PC-3 (cell line): ENCODE measurements at regions not wholly inside any gene's neighbourhood (a gene's known extent, or its start where the extent isn't known, plus 50 kb on each side); places are given as distances from the start of the nearest gene placed in this dataset.

Source experiments
- ATAC-seq: fragments of 200-7000 bp; cut with Tn5 transposase; 2 replicates; pipeline ENCODE4 v1.9.1; 2020; ENCODE audit warnings: mild to moderate bottlenecking, moderate library complexity
- BruUV-seq: library from RNA; stranded (reverse); fragments of 400-500 nt; replicated peaks from 2 replicates; lab custom pipeline; 2021; lab: Mats Ljungman, UMichigan
- CTCF ChIA-PET: fragments of 300-600 bp; sonication (Branson Sonifier 250); formaldehyde crosslinking; loops from one replicate; lab custom pipeline; 2022; ENCODE audit warnings: antibody characterized with exemption; lab: Charles Lee
- POLR2A ChIA-PET: fragments of 300-600 bp; sonication (Branson Sonifier 250); formaldehyde crosslinking; loops from one replicate; lab custom pipeline; 2022; ENCODE audit warnings: antibody characterized with exemption; ENCODE audit not compliant: unreplicated experiment; lab: Charles Lee
- DNase-seq: peaks from one replicate; pipeline ENCODE4 v3.0.0-alpha.2; 2015
- H2AFZ ChIP-seq: fragments of 300-600 bp; sonication (generic); 2 replicates; pipeline ENCODE4 v1.6.0; 2016; ENCODE audit warnings: antibody characterized with exemption, low read length
- H3F3A ChIP-seq: fragments of 300-600 bp; sonication (generic); one replicate; pipeline ENCODE4 v1.6.0; 2017; ENCODE audit warnings: antibody characterized with exemption, low read length, control low read depth, mild to moderate bottlenecking; ENCODE audit not compliant: unreplicated experiment
- H3K27ac ChIP-seq: fragments of 300-600 bp; sonication (generic); 2 replicates; pipeline ENCODE4 v1.5.1; 2016; ENCODE audit warnings: mild to moderate bottlenecking, low read length
- H3K27me3 ChIP-seq: fragments of 300-600 bp; sonication (generic); 2 replicates; pipeline ENCODE4 v1.6.1; 2016; ENCODE audit warnings: low read length, mixed read lengths
- H3K36me3 ChIP-seq: fragments of 300-600 bp; sonication (generic); 2 replicates; pipeline ENCODE4 v1.6.1; 2016; ENCODE audit warnings: low read depth, mixed run types, low read length, mixed read lengths
- H3K4me1 ChIP-seq: fragments of 300-600 bp; sonication (generic); 2 replicates; pipeline ENCODE4 v1.5.1; 2016; ENCODE audit warnings: low read length; ENCODE audit not compliant: insufficient read depth
- H3K4me2 ChIP-seq: fragments of 300-600 bp; sonication (generic); 2 replicates; pipeline ENCODE4 v1.6.0; 2016; ENCODE audit warnings: low read length
- H3K4me3 ChIP-seq: fragments of 300-600 bp; sonication (generic); 2 replicates; pipeline ENCODE4 v1.5.1; 2016; ENCODE audit warnings: mild to moderate bottlenecking, low read length, mixed read lengths
- H3K79me2 ChIP-seq: fragments of 300-600 bp; sonication (generic); 2 replicates; pipeline ENCODE4 v1.6.1; 2017; ENCODE audit warnings: low read length, mixed read lengths
- H3K9ac ChIP-seq: fragments of 300-600 bp; sonication (generic); 2 replicates; pipeline ENCODE4 v1.6.0; 2016; ENCODE audit warnings: mild to moderate bottlenecking, low read length
- H3K9me2 ChIP-seq: fragments of 300-600 bp; sonication (generic); replicated peaks from 2 replicates; pipeline ENCODE4 v1.6.1; 2016; ENCODE audit warnings: mixed run types, low read length, mixed read lengths
- H3K9me3 ChIP-seq: fragments of 300-600 bp; sonication (generic); 2 replicates; pipeline ENCODE4 v1.6.1; 2016; ENCODE audit warnings: low read length, mixed read lengths
- H4K20me1 ChIP-seq: fragments of 300-600 bp; sonication (generic); 2 replicates; pipeline ENCODE4 v1.6.1; 2016; ENCODE audit warnings: low read length, mixed read lengths
- EZH2 ChIP-seq: fragments of 300-600 bp; sonication (generic); IDR thresholded peaks from one replicate; pipeline ENCODE4 v1.6.1; 2017; ENCODE audit warnings: antibody characterized with exemption, mild to moderate bottlenecking, low read length; ENCODE audit not compliant: unreplicated experiment
- EZH2phosphoT487 ChIP-seq: fragments of 300-600 bp; sonication (generic); IDR thresholded peaks from 2 replicates; pipeline ENCODE4 v1.6.1; 2018; ENCODE audit warnings: mild to moderate bottlenecking, antibody characterized with exemption, low read length, borderline replicate concordance
- intact Hi-C: fragments of 100-400 bp; cut with micrococcal nuclease; formaldehyde crosslinking; loops from 2 replicates; pipeline ENCODE4 v1.9.0; 2023
- TF ChIP-seq, protein P1 (sequence below): fragments of 300-600 bp; sonication (generic); conservative IDR thresholded peaks from 2 replicates; pipeline ENCODE4 v1.5.1; 2017; ENCODE audit warnings: antibody characterized with exemption, low read depth, mild to moderate bottlenecking, low read length

DNA sequence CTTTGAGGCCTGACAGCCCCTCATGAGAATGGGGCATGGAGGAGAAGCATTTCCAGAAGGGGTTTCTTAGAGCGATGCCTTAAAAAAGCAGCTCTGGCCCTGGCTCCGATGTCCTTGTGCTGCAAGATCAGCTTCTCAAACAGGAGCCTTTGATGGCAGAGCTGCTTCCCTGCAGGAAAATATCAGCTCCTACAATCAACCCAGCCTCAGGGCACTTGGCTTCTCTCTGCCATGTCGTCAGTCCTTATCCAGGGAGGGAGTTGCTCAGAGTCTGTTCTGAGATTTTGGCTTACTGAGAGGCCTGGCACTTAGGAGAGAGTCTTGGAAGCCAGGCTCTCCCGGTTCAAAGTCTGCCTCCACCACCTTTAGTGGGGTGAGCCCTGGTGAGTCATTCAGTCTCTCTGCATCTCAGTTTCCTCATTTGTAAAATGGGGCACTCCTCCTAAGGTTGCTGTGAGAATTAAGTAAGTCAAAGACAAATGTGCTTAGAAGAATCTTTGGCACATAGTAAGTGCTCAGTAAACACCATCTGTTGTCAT lies 184.4 kb downstream of the HAPSTR1 start:
- H3K36me3 ChIP-seq, result no peaks in the 10 kb centered on the region
- no peak overlapping the region for H3K27ac ChIP-seq
- H2AFZ ChIP-seq, result no peak overlapping the region
- TF ChIP-seq EZH2 (no peak), EZH2phosphoT487 (no peak)
- TF ChIP-seq, protein P1, sequence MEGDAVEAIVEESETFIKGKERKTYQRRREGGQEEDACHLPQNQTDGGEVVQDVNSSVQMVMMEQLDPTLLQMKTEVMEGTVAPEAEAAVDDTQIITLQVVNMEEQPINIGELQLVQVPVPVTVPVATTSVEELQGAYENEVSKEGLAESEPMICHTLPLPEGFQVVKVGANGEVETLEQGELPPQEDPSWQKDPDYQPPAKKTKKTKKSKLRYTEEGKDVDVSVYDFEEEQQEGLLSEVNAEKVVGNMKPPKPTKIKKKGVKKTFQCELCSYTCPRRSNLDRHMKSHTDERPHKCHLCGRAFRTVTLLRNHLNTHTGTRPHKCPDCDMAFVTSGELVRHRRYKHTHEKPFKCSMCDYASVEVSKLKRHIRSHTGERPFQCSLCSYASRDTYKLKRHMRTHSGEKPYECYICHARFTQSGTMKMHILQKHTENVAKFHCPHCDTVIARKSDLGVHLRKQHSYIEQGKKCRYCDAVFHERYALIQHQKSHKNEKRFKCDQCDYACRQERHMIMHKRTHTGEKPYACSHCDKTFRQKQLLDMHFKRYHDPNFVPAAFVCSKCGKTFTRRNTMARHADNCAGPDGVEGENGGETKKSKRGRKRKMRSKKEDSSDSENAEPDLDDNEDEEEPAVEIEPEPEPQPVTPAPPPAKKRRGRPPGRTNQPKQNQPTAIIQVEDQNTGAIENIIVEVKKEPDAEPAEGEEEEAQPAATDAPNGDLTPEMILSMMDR, result no peak
- no peaks in the 10 kb centered on the region for H4K20me1 ChIP-seq
- no peak overlapping the region for H3K4me3 ChIP-seq
- intact Hi-C loops, result no loop called here
- H3K9ac ChIP-seq, result no peak overlapping the region
- no peaks in the 10 kb centered on the region for H3F3A ChIP-seq
- POLR2A ChIA-PET, result no interaction called here
- BruUV-seq, result no TSS peak
- no peaks in the 10 kb centered on the region for H3K9me3 ChIP-seq
- H3K9me2 ChIP-seq, result no peaks in the 10 kb centered on the region
- no peaks in the 10 kb centered on the region for H3K79me2 ChIP-seq
- 0 out of 2 replicates have a peak, but pooled peaks cover 18% of the 10 kb centered on the region for H3K27me3 ChIP-seq
- no peak for DNase-seq
- CTCF ChIA-PET, result interaction anchor here (0.7 kb wide), 1 partner anchor 593 kb away, joined by 3 read pairs; no protein-coding TSS in a partner anchor
- no peak for ATAC-seq
- H3K4me2 ChIP-seq, result no peak overlapping the region
- H3K4me1 ChIP-seq, result no peaks in the 10 kb centered on the region

DNA sequence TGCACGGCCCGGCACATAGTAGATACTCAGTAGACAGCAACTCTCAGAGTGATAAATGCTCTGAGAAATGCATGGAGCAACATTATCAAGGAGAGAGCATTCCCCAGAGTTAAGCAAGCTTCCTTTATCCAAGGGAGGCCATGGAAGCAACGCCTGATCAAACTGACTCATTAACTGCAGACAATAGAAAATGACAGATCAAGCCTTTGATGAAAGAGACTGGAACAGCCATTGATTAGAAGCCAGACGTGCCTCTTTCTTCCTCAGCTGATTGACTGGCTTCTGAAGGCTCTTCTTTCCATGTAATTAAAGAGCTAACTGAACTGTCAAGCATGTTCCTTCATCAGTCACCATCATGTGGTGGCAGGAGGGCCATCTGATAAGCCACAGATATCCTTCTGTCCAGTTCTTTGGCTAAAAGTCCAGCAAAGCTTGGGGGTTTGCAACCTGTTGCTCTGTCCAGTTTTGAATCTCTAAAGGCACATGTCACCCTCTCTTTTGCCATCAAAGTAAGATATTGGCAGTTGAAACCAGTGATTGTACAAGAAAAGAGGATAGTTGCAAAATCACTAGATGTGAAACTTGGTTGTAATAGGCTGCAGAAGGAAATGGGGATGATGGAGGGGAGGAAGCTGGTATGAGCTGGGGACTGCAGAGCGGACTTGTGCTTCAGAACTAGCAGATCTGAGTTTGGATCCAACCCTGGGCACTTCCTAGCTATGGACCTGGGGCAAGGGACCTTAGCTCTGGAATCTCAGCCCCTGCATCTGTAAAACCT lies 188.0 kb downstream of the HAPSTR1 start:
- no peaks in the 10 kb centered on the region for H3K36me3 ChIP-seq
- no peak overlapping the region for H3K9ac ChIP-seq
- no peaks in the 10 kb centered on the region for H3K4me1 ChIP-seq
- H3F3A ChIP-seq, result no peaks in the 10 kb centered on the region
- 0 out of 2 replicates have a peak, but pooled peaks cover 22% of the 10 kb centered on the region for H3K27me3 ChIP-seq
- no peak overlapping the region for H2AFZ ChIP-seq
- no peaks in the 10 kb centered on the region for H3K9me3 ChIP-seq
- no peak for ATAC-seq
- H3K4me2 ChIP-seq, result no peak overlapping the region
- H4K20me1 ChIP-seq, result no peaks in the 10 kb centered on the region
- intact Hi-C loops, result no loop called here
- no peaks in the 10 kb centered on the region for H3K9me2 ChIP-seq
- CTCF ChIA-PET, result no interaction called here
- BruUV-seq, result no TSS peak
- no peak overlapping the region for H3K4me3 ChIP-seq
- TF ChIP-seq EZH2phosphoT487 (no peak), EZH2 (no peak)
- TF ChIP-seq, protein P1, result no peak
- H3K27ac ChIP-seq, result no peak overlapping the region
- no peak for DNase-seq
- POLR2A ChIA-PET, result no interaction called here
- H3K79me2 ChIP-seq, result no peaks in the 10 kb centered on the region

DNA sequence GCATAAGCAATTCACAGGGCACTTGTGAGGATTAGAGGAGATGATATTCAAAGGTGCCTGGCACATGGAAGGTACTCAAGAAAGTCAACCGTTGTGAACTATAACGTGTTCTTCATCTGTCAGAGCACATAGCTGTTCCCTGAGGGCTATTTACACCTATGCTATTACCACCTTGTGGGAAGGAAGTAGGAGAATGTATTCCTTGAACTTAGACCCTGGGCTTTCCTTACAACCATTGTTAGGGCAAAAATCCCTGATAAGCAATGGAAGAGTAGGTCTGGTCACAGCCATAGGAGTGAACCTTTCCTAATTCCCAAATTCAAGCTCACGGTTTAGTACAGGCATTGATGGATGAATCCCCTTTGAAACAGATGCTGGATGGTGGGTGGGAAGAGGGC lies 188.6 kb downstream of the HAPSTR1 start:
- Histone ChIP-seq H3K4me2 (no peak overlapping the region), H3K9ac (no peak overlapping the region), H3K27me3 (0 out of 2 replicates have a peak, but pooled peaks cover 22% of the 10 kb centered on the region), H3F3A (no peaks in the 10 kb centered on the region), H3K79me2 (no peaks in the 10 kb centered on the region), H3K4me1 (no peaks in the 10 kb centered on the region), H3K9me2 (no peaks in the 10 kb centered on the region), H3K4me3 (no peak overlapping the region), H3K9me3 (no peaks in the 10 kb centered on the region), H3K27ac (no peak overlapping the region), H3K36me3 (no peaks in the 10 kb centered on the region), H2AFZ (no peak overlapping the region), H4K20me1 (no peaks in the 10 kb centered on the region)
- DNase-seq (no peak), ATAC-seq (no peak)
- TF ChIP-seq EZH2phosphoT487 (no peak), EZH2 (no peak)
- TF ChIP-seq, protein P1, result no peak
- intact Hi-C loops, result no loop called here
- CTCF ChIA-PET, result no interaction called here
- BruUV-seq, result no TSS peak
- POLR2A ChIA-PET, result no interaction called here
